ENCODE measurements at regions not wholly inside any gene's neighbourhood (a gene's known extent, or its start where the extent isn't known, plus 50 kb on each side); places are given as distances from the start of the nearest gene placed in this dataset.
"Not testable (repeated sequence)": the region's sequence is repeated elsewhere in the genome, so short reads cannot be mapped to it uniquely, and the experiment has no call there.

- H3K27me3 ChIP-seq; DNase-seq; H3K9me3 ChIP-seq; H3K4me3 ChIP-seq; intact Hi-C loops (cut with DNase I; ENCODE audit: low total_unique reads); H3K4me1 ChIP-seq; H3K27ac ChIP-seq; H3K36me3 ChIP-seq: not testable (repeated sequence)
- WGBS, 5 donors, result 85 to 93% (median 89%) methylated on average over 16 to 27 of the region's 29 CpGs
These were observed 71.8 kb downstream of the TMEM121 start for GRCh38 chr14:105598040-105598763.

- 79 to 89% (median 82%) methylated on average over 18 to 25 of the region's 26 CpGs for WGBS, 5 donors
- H3K27me3 ChIP-seq; DNase-seq; H3K36me3 ChIP-seq; H3K4me1 ChIP-seq; intact Hi-C loops (cut with DNase I; ENCODE audit: low total_unique reads); H3K4me3 ChIP-seq; H3K9me3 ChIP-seq; H3K27ac ChIP-seq: not testable (repeated sequence)
These were observed 72.7 kb downstream of the TMEM121 start for GRCh38 chr14:105598925-105599586.

GRCh38 chr14:105600195-105600938, 74.0 kb downstream of the TMEM121 start:
- H3K27me3 ChIP-seq; H3K4me3 ChIP-seq; intact Hi-C loops (cut with DNase I; ENCODE audit: low total_unique reads); DNase-seq; H3K4me1 ChIP-seq; H3K27ac ChIP-seq; H3K9me3 ChIP-seq; H3K36me3 ChIP-seq: not testable (repeated sequence)
- WGBS, 5 donors, result 90 to 92% (median 91%) methylated on average over 24 to 52 of the region's 52 CpGs

GRCh38 chr14:105600939-105601359, 74.6 kb downstream of the TMEM121 start:
- peaks cover 0 to 7% (median 0%) of the 10 kb centered on the region in 3 donors for H3K27me3 ChIP-seq
- H3K27ac ChIP-seq, result no peak overlapping the region
- intact Hi-C loops (cut with DNase I; ENCODE audit: low total_unique reads), result no loop called here
- no peaks in the 10 kb centered on the region for H3K36me3 ChIP-seq
- H3K9me3 ChIP-seq, result no peaks in the 10 kb centered on the region
- 83 to 88% (median 85%) methylated on average over 18 to 19 of the region's 19 CpGs for WGBS, 5 donors
- H3K4me1 ChIP-seq, result no peaks in the 10 kb centered on the region
- no peak for DNase-seq
- no peak overlapping the region for H3K4me3 ChIP-seq
- no peak for TF ChIP-seq POLR2AphosphoS5 (IDR thresholded peaks at IDR 0.05)
- no peak for TF ChIP-seq CTCF (IDR thresholded peaks at IDR 0.05)

GRCh38 chr14:105601360-105602242, 75.2 kb downstream of the TMEM121 start:
- no peaks in the 10 kb centered on the region for H3K36me3 ChIP-seq
- TF ChIP-seq CTCF (IDR thresholded peaks at IDR 0.05), result no peak
- TF ChIP-seq EP300 (IDR thresholded peaks at IDR 0.05), result no peak
- TF ChIP-seq POLR2A (IDR thresholded peaks at IDR 0.05), result no peak
- no peak for TF ChIP-seq POLR2AphosphoS5 (IDR thresholded peaks at IDR 0.05)
- no peaks in the 10 kb centered on the region for H3K4me1 ChIP-seq
- 83 to 88% (median 85%) methylated on average over 18 to 20 of the region's 20 CpGs for WGBS, 5 donors
- H3K9me3 ChIP-seq, result no peaks in the 10 kb centered on the region
- intact Hi-C loops (cut with DNase I; ENCODE audit: low total_unique reads), result no loop called here
- no peak overlapping the region for H3K27ac ChIP-seq
- H3K4me3 ChIP-seq, result no peak overlapping the region
- no peak for DNase-seq
- H3K27me3 ChIP-seq, result peaks cover 0 to 8% (median 0%) of the 10 kb centered on the region in 3 donors

Measured in stomach (tissue), 8 donors.